Endothelial cell of umbilical vein (primary cell): ENCODE measurements at regions not wholly inside any gene's neighbourhood (a gene's known extent, or its start where the extent isn't known, plus 50 kb on each side); places are given as distances from the start of the nearest gene placed in this dataset.

Source experiments
- BruUV-seq: library from RNA; stranded (reverse); fragments of 400-500 nt; replicated peaks from 2 replicates; lab custom pipeline; 2021; lab: Mats Ljungman, UMichigan
- CTCF ChIA-PET: fragments of 300-600, 350-600 bp; sonication (Branson Sonifier 250); formaldehyde crosslinking; loops from one replicate; lab custom pipeline; 2021; ENCODE audit warnings: antibody characterized with exemption, inconsistent platforms; lab: Charles Lee
- POLR2A ChIA-PET: fragments of 300-600, 350-600 bp; sonication (Branson Sonifier 250); formaldehyde crosslinking; loops from one replicate; lab custom pipeline; 2021; ENCODE audit warnings: antibody characterized with exemption, inconsistent platforms; lab: Charles Lee
- DNase-seq: peaks from one replicate; pipeline ENCODE4 v3.0.0-alpha.2; 2011; ENCODE audit warnings: low read depth, low spot score
- FAIRE-seq: peaks from 2 replicates; lab custom pipeline; 2011; peaks lifted over from hg19 to GRCh38; lab: Jason Lieb, UNC
- H2AFZ ChIP-seq: 2 replicates; pipeline ENCODE4 v1.6.0; 2012; ENCODE audit warnings: low read depth, low read length, control low read depth, inconsistent platforms
- H3K27ac ChIP-seq: 2 replicates; pipeline ENCODE4 v1.5.1; 2011; ENCODE audit warnings: low read depth, mild to moderate bottlenecking, control low read depth, low read length, moderate library complexity; ENCODE audit not compliant: insufficient read depth
- H3K27me3 ChIP-seq, 2 experiments: 2 replicates each; pipeline versions ENCODE4 v1.6.0 to v1.6.1; 2011; ENCODE audit warnings: low read length in 2 of 2, mixed read lengths in 1 of 2; ENCODE audit not compliant: control insufficient read depth in 2 of 2, insufficient read depth in 2 of 2
- H3K36me3 ChIP-seq, 2 experiments: 2 replicates in 1 of 2; 3 replicates in 1 of 2; pipeline ENCODE4 v1.5.1; 2011; ENCODE audit warnings: low read length in 2 of 2, mild to moderate bottlenecking in 1 of 2, moderate library complexity in 1 of 2; ENCODE audit not compliant: control insufficient read depth in 2 of 2, insufficient read depth in 2 of 2; ENCODE audit errors: extremely low read depth in 1 of 2
- H3K4me1 ChIP-seq: 3 replicates; pipeline ENCODE4 v1.5.1; 2011; ENCODE audit warnings: mild to moderate bottlenecking, low read length; ENCODE audit not compliant: control insufficient read depth, insufficient read depth; ENCODE audit errors: extremely low read depth
- H3K4me2 ChIP-seq: 2 replicates; pipeline ENCODE4 v1.6.1; 2011; ENCODE audit warnings: low read length, control low read depth, mixed read lengths; ENCODE audit not compliant: insufficient read depth
- H3K4me3 ChIP-seq, 3 experiments: fragments of 200-600 bp in 1 of 3; sonication (generic), shearing (Covaris generic) in 1 of 3; replicated peaks in 1 of 3; 2 replicates each; pipeline ENCODE4 v1.5.1; 2011 to 2016; ENCODE audit warnings: control low read depth in 3 of 3, low read length in 3 of 3, mild to moderate bottlenecking in 2 of 3, inconsistent platforms in 1 of 3, low read depth in 1 of 3, moderate library complexity in 1 of 3; ENCODE audit not compliant: insufficient read depth in 1 of 3
- H3K79me2 ChIP-seq: 2 replicates; pipeline ENCODE4 v1.6.0; 2012; ENCODE audit warnings: low read length, inconsistent platforms; ENCODE audit not compliant: control insufficient read depth, insufficient read depth
- H3K9ac ChIP-seq: replicated peaks from 2 replicates; pipeline ENCODE3; 2011; ENCODE audit warnings: low read length, control low read depth; ENCODE audit not compliant: insufficient read depth; ENCODE audit errors: extremely low read depth
- H3K9me1 ChIP-seq: replicated peaks from 3 replicates; pipeline ENCODE4 v1.6.0; 2011; ENCODE audit warnings: mild to moderate bottlenecking, low read length; ENCODE audit not compliant: control insufficient read depth, insufficient read depth; ENCODE audit errors: extremely low read depth
- H3K9me3 ChIP-seq: replicated peaks from 2 replicates; pipeline ENCODE4 v1.5.1; 2012; ENCODE audit warnings: low read length, inconsistent platforms; ENCODE audit not compliant: control insufficient read depth, insufficient read depth
- H4K20me1 ChIP-seq: replicated peaks from 2 replicates; pipeline ENCODE3; 2011; ENCODE audit warnings: mild to moderate bottlenecking, low read length; ENCODE audit not compliant: control insufficient read depth, insufficient read depth; ENCODE audit errors: extremely low read depth
- CTCF ChIP-seq, 2 donors: IDR thresholded peaks; 1 replicate in 1 of 2; 2 replicates in 1 of 2; pipeline ENCODE4 v1.5.1; 2011; ENCODE audit warnings: low read length in 2 of 2, mild to moderate bottlenecking in 2 of 2, moderate library complexity in 2 of 2, control low read depth in 1 of 2, inconsistent platforms in 1 of 2, low read depth in 1 of 2; ENCODE audit not compliant: insufficient read depth in 1 of 2; ENCODE audit errors: extremely low read depth in 1 of 2
- EZH2 ChIP-seq: IDR thresholded peaks from 2 replicates; pipeline ENCODE4 v1.6.1; 2012; ENCODE audit warnings: borderline replicate concordance, low read depth, mild to moderate bottlenecking, moderate library complexity, low read length, inconsistent platforms; ENCODE audit not compliant: severe bottlenecking
- FOS ChIP-seq: IDR thresholded peaks from 2 replicates; pipeline ENCODE4 v1.6.1; 2011; ENCODE audit warnings: mild to moderate bottlenecking, low read length, moderate library complexity, borderline replicate concordance; ENCODE audit not compliant: insufficient read depth
- GATA2 ChIP-seq: IDR thresholded peaks from 2 replicates; pipeline ENCODE4 v1.7.0; 2011; ENCODE audit warnings: low read depth, mild to moderate bottlenecking, moderate library complexity, mixed read lengths, low read length; ENCODE audit not compliant: insufficient read length, insufficient read depth
- JUN ChIP-seq: IDR thresholded peaks from 2 replicates; pipeline ENCODE4 v1.6.1; 2011; ENCODE audit warnings: borderline replicate concordance, low read depth; ENCODE audit not compliant: insufficient read length, insufficient read depth
- MYC ChIP-seq: IDR thresholded peaks from one replicate; pipeline ENCODE4 v1.6.1; 2011; ENCODE audit warnings: mild to moderate bottlenecking, low read depth, low read length
- POLR2A ChIP-seq: IDR thresholded peaks from 2 replicates; pipeline ENCODE4 v1.6.1; 2012; ENCODE audit warnings: low read depth, mild to moderate bottlenecking, control low read depth, low read length
- POLR2AphosphoS5 ChIP-seq: IDR thresholded peaks from 2 replicates; pipeline ENCODE4 v1.6.1; 2012; ENCODE audit warnings: low read depth, mild to moderate bottlenecking, control low read depth, low read length, moderate library complexity; ENCODE audit not compliant: insufficient read depth
- dilution Hi-C: fragments of 300-500 bp; cut with MboI; formaldehyde crosslinking; loops from one replicate; pipeline ENCODE4 v1.15.0; 2019; ENCODE audit warnings: low sequenced_read_pairs; ENCODE audit not compliant: extremely low pct_ligation_motif_present
- intact Hi-C: fragments of 100-400 bp; cut with micrococcal nuclease; formaldehyde crosslinking; loops from one replicate; pipeline ENCODE4 v1.10.0; 2022
- TF ChIP-seq, protein P1 (sequence below): IDR thresholded peaks from 2 replicates; pipeline ENCODE4 v1.6.1; 2011; ENCODE audit not compliant: insufficient read depth, insufficient read length

DNA sequence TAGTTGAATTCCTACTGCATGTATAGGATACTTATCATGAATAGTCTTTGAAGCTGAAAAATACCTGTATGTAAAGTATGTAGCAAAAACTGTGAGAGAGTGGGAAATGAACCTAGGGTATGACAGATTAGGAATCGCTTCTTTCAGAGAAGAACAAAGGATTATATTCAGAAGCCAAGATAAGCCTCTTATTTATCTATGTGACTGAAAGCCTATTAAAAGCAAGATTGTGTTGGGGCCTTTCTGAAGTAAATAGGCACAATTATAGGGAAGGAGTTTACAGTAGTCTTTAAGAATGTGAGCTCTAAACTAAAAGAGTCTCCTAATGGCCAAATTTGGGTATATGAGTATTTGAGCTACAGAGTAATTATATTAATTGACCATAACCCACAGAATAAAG, 102.1 kb downstream of the MTERF1 start:
- intact Hi-C loops (no loop called here), dilution Hi-C loops (no loop called here)
- ChIA-PET CTCF (interaction anchor here (0.8 to 1.0 kb wide), 2 partner anchors 689 to 695 kb away, joined by 3 to 4 read pairs; no protein-coding TSS in a partner anchor), POLR2A (no interaction called here)
- H3K36me3 ChIP-seq = no peaks in the 10 kb centered on the region
- no peak overlapping the region for H3K4me3 ChIP-seq
- H3K9me3 ChIP-seq = no peaks in the 10 kb centered on the region
- H3K79me2 ChIP-seq = no peaks in the 10 kb centered on the region
- no TSS peak for BruUV-seq
- no peak for TF ChIP-seq MYC
- no peak for TF ChIP-seq JUN
- TF ChIP-seq GATA2 = no peak
- TF ChIP-seq POLR2AphosphoS5 = no peak
- no peak for TF ChIP-seq EZH2
- TF ChIP-seq FOS = no peak
- TF ChIP-seq POLR2A = no peak
- TF ChIP-seq, protein P1, sequence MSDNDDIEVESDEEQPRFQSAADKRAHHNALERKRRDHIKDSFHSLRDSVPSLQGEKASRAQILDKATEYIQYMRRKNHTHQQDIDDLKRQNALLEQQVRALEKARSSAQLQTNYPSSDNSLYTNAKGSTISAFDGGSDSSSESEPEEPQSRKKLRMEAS = no peak
- no peak for TF ChIP-seq CTCF (IDR thresholded peaks at IDR 0.05; ENCODE audit: extremely low read depth in 1 of 2, insufficient read depth in 1 of 2, low read depth in 1 of 2, low read length in 2 of 2)
- DNase-seq = no peak
- peaks cover 4 to 9% of the 10 kb centered on the region in 2 experiments for H3K27me3 ChIP-seq
- H3K9ac ChIP-seq = no peak overlapping the region
- H3K9me1 ChIP-seq = no peaks in the 10 kb centered on the region
- no peak overlapping the region for H3K4me2 ChIP-seq
- H3K4me1 ChIP-seq = no peaks in the 10 kb centered on the region
- H3K27ac ChIP-seq = no peak overlapping the region
- no peaks in the 10 kb centered on the region for H4K20me1 ChIP-seq
- no peak for FAIRE-seq
- H2AFZ ChIP-seq = no peak overlapping the region
